ENCODE measurements at regions not wholly inside any gene's neighbourhood (a gene's known extent, or its start where the extent isn't known, plus 50 kb on each side); places are given as distances from the start of the nearest gene placed in this dataset.

DNA sequence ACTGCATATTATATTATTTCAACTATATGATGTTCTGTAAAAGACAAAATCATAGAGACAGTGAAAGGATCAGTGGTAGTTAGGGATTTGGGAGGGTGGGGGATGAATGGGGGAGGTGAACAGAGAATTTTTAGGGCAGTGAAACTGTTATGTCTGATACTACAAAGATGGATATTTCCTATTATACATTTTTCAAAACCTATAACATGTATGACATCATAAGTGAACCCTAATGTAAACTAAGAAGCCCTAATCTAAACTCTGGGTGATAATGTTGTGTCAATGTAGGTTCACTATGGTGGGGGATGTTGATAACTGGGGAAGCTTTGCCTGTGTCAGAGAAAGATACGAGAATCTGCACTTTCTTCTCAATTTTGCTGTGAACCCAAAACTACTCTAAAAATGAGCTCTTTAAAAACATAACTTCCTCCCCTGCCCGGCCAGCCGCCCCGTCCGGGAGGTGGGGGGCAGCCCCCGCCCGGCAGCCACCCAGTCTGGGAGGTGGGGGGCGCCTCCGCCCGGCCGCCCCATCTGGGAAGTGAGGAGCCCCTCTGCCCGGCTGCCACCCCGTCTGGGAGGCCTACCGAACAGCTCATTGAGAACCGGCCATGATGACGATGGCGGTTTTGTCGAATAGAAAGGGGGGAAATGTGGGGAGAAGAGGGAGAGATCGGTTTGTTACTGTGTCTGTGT, 234.4 kb downstream of the RPIA start:
- TF ChIP-seq CTCF (IDR thresholded peaks at IDR 0.05; ENCODE audit: low read length) = no peak
- no peak for TF ChIP-seq EZH2 (IDR thresholded peaks at IDR 0.05; ENCODE audit: borderline replicate concordance, low read length)
